Transverse colon (tissue), 4 donors: ENCODE measurements at regions not wholly inside any gene's neighbourhood (a gene's known extent, or its start where the extent isn't known, plus 50 kb on each side); places are given as distances from the start of the nearest gene placed in this dataset.

ENCODE experiments used
- DNase-seq: peaks from one replicate; pipeline ENCODE4 v3.0.0-alpha.2; 2019
- H3K27ac ChIP-seq, 4 donors: fragments of 200-600 bp; sonication (generic); 2 replicates each; pipeline ENCODE4 v1.5.1; 2016 to 2018; ENCODE audit warnings: inconsistent platforms in 4 of 4
- H3K27me3 ChIP-seq: fragments of 200-600 bp; sonication (generic); 2 replicates; pipeline ENCODE4 v1.5.1; 2017; ENCODE audit warnings: inconsistent platforms
- H3K36me3 ChIP-seq, 4 donors: fragments of 200-600 bp; sonication (generic); 2 replicates each; pipeline ENCODE4 v1.5.1; 2017 to 2019; ENCODE audit warnings: inconsistent platforms in 4 of 4
- H3K4me1 ChIP-seq, 4 donors: fragments of 200-600 bp; sonication (generic); 2 replicates each; pipeline ENCODE4 v1.5.1; 2017 to 2020; ENCODE audit warnings: inconsistent platforms in 4 of 4
- H3K4me3 ChIP-seq, 4 donors: fragments of 200-600 bp; sonication (generic); 1 replicate in 1 of 4; 2 replicates in 3 of 4; pipeline versions ENCODE4 v1.5.1 to v1.6.1; 2017 to 2019; ENCODE audit warnings: inconsistent platforms in 4 of 4
- H3K9me3 ChIP-seq, 2 donors: fragments of 200-600 bp; sonication (generic); 2 replicates each; pipeline ENCODE4 v1.5.1; 2017 to 2019; ENCODE audit warnings: inconsistent platforms in 2 of 2
- EP300 ChIP-seq: sonication (generic); formaldehyde crosslinking; IDR thresholded peaks from one replicate; pipeline ENCODE4 v1.6.1; 2017; ENCODE audit warnings: antibody characterized with exemption, low read depth
- POLR2A ChIP-seq: fragments of 450-650 bp; IDR thresholded peaks from one replicate; pipeline ENCODE4 v1.6.1; 2016; ENCODE audit warnings: antibody characterized with exemption, mild to moderate bottlenecking, moderate library complexity
- POLR2AphosphoS5 ChIP-seq, 3 donors: sonication (generic); formaldehyde crosslinking; IDR thresholded peaks; one replicate each; pipeline ENCODE4 v1.6.1; 2016; ENCODE audit warnings: antibody characterized with exemption in 3 of 3
- WGBS, 2 donors: methylation state at CpG; one replicate each; pipeline ENCODE4 v1.1.5; 2018; ENCODE audit warnings: low coverage in 1 of 2; 5-methylcytosine and 5-hydroxymethylcytosine counted together
- in situ Hi-C, 4 donors: fragments of 200-750 bp; cut with MboI; loops; one replicate each; pipeline versions ENCODE4 v1.15.0 to v1.15.1; 2017; ENCODE audit warnings: low sequenced_read_pairs in 3 of 4, low pct_ligation_motif_present in 1 of 4, low pct_unique_long_range_greater_than_20kb in 1 of 4
- intact Hi-C: fragments of 100-400 bp; cut with DNase I; formaldehyde crosslinking; loops from one replicate; pipeline ENCODE4 v1.15.1; 2023; ENCODE audit warnings: low total_unique reads
- TF ChIP-seq, protein P1 (sequence below), 5 experiments: fragments of 200-600 bp in 3 of 5; fragments of 450-650 bp in 2 of 5; sonication (generic) in 3 of 5; IDR thresholded peaks; 1 replicate in 2 of 5; 2 replicates in 3 of 5; pipeline ENCODE4 v1.5.1; 2016 to 2017; ENCODE audit warnings: antibody characterized with exemption in 5 of 5, inconsistent platforms in 3 of 5, mild to moderate bottlenecking in 2 of 5, moderate library complexity in 1 of 5

DNA sequence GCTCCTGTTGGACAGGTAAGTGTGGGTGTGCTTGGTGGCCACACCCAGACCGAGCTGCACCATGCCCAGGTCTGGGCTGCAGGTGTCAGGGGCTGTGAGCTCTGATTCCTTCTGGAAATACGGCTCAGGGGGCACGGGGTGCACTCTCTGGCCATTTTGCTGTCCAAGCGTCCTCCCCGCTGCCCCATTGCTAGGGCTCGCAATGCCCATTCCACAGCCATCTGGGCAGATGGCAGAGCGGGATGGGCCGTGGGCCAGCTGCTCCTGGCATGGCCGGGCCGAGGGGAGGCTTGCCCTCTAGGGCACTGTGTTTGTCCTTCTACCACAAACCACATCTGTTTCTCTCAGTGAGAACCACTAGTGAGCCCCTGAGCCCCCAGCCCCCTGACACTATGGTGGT, 67.9 kb upstream of the RXRA start:
- no peaks in the 10 kb centered on the region for H3K9me3 ChIP-seq
- no peak for DNase-seq

DNA sequence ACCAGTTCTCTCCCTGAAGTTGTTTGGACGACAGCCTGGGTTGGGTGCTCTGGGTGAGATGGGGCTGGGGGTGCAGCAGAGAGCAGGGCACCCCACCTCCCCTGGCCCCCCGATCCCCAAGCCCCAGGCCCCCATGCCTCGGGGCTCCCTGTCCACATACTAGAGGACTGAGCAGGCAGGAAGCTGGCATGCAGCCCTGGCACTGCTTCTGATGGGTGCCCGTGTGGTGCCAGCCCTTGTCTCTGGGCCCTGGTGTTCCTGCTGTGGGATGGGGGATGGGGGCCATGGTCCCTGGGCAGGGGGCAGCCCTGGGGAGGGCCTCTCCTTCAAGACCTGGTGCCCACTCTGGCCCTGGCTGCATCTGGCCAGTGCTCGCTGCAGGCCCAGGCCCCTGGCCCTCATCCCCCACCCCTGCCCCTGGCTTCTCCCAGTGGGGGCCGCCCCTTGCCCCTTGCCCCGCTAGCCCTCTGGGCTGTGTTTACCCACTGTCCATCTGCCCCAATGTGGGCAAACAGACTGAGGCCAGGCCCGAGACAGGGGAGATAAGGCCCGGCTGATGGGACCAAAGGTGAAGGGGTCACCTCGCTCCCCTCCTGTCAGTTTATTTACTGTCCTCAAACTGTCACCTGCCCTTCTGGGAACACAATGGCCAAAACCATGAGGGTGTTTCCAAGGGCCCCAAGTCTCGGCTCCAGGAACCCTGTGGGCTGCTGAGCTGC, 67.3 kb upstream of the RXRA start:
- Histone ChIP-seq H3K9me3 (no peaks in the 10 kb centered on the region), H3K4me3 (no peak overlapping the region), H3K36me3 (no peaks in the 10 kb centered on the region), H3K27ac (no peak overlapping the region), H3K27me3 (peaks cover 9% of the 10 kb centered on the region), H3K4me1 (no peaks in the 10 kb centered on the region)
- intact Hi-C loops (no loop called here), in situ Hi-C loops (no loop called here)
- no peak for DNase-seq
- TF ChIP-seq EP300 = no peak
- TF ChIP-seq, protein P1, sequence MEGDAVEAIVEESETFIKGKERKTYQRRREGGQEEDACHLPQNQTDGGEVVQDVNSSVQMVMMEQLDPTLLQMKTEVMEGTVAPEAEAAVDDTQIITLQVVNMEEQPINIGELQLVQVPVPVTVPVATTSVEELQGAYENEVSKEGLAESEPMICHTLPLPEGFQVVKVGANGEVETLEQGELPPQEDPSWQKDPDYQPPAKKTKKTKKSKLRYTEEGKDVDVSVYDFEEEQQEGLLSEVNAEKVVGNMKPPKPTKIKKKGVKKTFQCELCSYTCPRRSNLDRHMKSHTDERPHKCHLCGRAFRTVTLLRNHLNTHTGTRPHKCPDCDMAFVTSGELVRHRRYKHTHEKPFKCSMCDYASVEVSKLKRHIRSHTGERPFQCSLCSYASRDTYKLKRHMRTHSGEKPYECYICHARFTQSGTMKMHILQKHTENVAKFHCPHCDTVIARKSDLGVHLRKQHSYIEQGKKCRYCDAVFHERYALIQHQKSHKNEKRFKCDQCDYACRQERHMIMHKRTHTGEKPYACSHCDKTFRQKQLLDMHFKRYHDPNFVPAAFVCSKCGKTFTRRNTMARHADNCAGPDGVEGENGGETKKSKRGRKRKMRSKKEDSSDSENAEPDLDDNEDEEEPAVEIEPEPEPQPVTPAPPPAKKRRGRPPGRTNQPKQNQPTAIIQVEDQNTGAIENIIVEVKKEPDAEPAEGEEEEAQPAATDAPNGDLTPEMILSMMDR (IDR thresholded peaks at IDR 0.05) = no peak
- no peak for TF ChIP-seq POLR2A
- TF ChIP-seq POLR2AphosphoS5 (IDR thresholded peaks at IDR 0.05) = no peak
- 76% methylated on average over 6 of the region's 11 CpGs; no CpG with 5 or more reads in 1 of the 2 donors for WGBS, 2 donors

More for the DNA sequence above, 67.9 kb upstream of the RXRA start:
- in situ Hi-C loops (no loop called here), intact Hi-C loops (no loop called here)
- Histone ChIP-seq H3K27ac (no peak overlapping the region), H3K4me1 (no peaks in the 10 kb centered on the region), H3K27me3 (peaks cover 3% of the 10 kb centered on the region), H3K4me3 (no peak overlapping the region), H3K36me3 (no peaks in the 10 kb centered on the region)
- 71% methylated on average over 10 of the region's 10 CpGs; no CpG with 5 or more reads in 1 of the 2 donors for WGBS, 2 donors
- TF ChIP-seq POLR2AphosphoS5 (IDR thresholded peaks at IDR 0.05) = no peak
- TF ChIP-seq POLR2A = no peak
- no peak for TF ChIP-seq EP300
- TF ChIP-seq, protein P1 (IDR thresholded peaks at IDR 0.05) = no peak

DNA sequence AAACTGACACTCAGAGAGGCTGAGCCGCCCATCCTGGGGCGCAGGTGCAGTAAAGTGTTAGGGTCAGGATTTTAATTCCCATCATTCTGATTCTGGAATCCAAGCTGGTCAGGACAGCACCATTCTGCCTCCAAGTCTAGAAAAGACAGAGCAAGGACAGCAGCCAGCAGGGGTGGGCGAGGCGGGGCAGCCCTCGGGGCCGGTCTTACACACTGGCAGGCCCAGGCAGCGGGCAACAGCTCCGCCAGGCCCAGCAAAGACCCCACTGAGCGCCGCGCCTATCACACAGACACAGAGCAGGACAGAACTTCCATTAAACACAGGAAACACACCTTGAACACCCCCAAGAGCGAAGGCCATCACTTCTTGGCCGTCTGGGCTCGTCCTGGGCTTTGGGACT, 66.5 kb upstream of the RXRA start:
- in situ Hi-C loops = no loop called here
- Histone ChIP-seq H3K4me1 (no peaks in the 10 kb centered on the region), H3K9me3 (no peaks in the 10 kb centered on the region), H3K27ac (no peak overlapping the region), H3K27me3 (peaks cover 16% of the 10 kb centered on the region), H3K36me3 (no peaks in the 10 kb centered on the region), H3K4me3 (no peak overlapping the region)
- 85 to 100% methylated on average over 2 to 14 of the region's 14 CpGs for WGBS, 2 donors
- DNase-seq = no peak
- TF ChIP-seq, protein P1 (IDR thresholded peaks at IDR 0.05) = no peak
- no peak for TF ChIP-seq POLR2AphosphoS5 (IDR thresholded peaks at IDR 0.05)
- no peak for TF ChIP-seq EP300
- no peak for TF ChIP-seq POLR2A
- intact Hi-C loops = no loop called here

DNA sequence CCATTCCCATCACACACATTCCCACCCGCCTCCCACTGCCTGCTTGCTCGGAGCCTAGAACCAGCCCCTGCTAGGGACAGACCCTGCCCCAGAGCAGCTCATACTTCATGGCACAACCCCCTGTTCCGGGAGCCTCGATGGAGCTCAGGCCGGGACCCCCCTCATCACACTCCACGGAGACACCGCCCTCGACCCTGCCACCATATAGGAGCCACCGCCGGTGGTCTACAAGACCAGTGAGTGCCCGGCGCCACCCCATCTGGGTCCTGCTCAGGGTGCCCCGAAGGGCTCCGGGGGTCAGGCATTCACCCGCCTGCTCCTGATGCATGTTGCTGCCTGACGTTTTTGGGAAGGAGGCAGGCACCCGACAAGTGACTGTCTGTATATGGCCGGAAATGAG, 65.5 kb upstream of the RXRA start:
- H3K9me3 ChIP-seq = no peaks in the 10 kb centered on the region
- H3K27ac ChIP-seq = no peak overlapping the region
- H3K36me3 ChIP-seq = no peaks in the 10 kb centered on the region
- no peak overlapping the region for H3K4me3 ChIP-seq
- TF ChIP-seq EP300 (no peak), POLR2AphosphoS5 (IDR thresholded peaks at IDR 0.05) (no peak), POLR2A (no peak)
- TF ChIP-seq, protein P1 (IDR thresholded peaks at IDR 0.05) = no peak
- intact Hi-C loops (no loop called here), in situ Hi-C loops (no loop called here)
- peaks cover 24% of the 10 kb centered on the region for H3K27me3 ChIP-seq
- no peaks in the 10 kb centered on the region for H3K4me1 ChIP-seq
- no peak for DNase-seq
- 95% methylated on average over 17 of the region's 18 CpGs; no CpG with 5 or more reads in 1 of the 2 donors for WGBS, 2 donors
